Head of caudate nucleus (tissue), 42 donors: ENCODE measurements at regions not wholly inside any gene's neighbourhood (a gene's known extent, or its start where the extent isn't known, plus 50 kb on each side); places are given as distances from the start of the nearest gene placed in this dataset.

ENCODE experiments used
- DNase-seq, 42 donors: peaks; one replicate each; pipeline versions ENCODE4 v3.0.0 to v3.0.0-alpha.2; 2020 to 2021; ENCODE audit warnings: mixed read lengths in 7 of 42
- intact Hi-C: fragments of 100-400 bp; cut with DNase I; formaldehyde crosslinking; loops from one replicate; pipeline ENCODE4 v1.15.0; 2022

- intact Hi-C loops, result no loop called here
- no peak for DNase-seq
These were observed 163.5 kb upstream of the LYZL2 start for GRCh38 chr10:30793093-30793492.

- no peak for DNase-seq
- intact Hi-C loops, result no loop called here
These were observed 162.5 kb upstream of the LYZL2 start for GRCh38 chr10:30792025-30792424.

GRCh38 chr10:30791197-30791611 lies 161.7 kb upstream of the LYZL2 start:
- intact Hi-C loops, result no loop called here
- DNase-seq, result no peak

GRCh38 chr10:30789806-30790205 lies 160.3 kb upstream of the LYZL2 start:
- intact Hi-C loops, result loop anchor here (10.0 kb wide), 2 partner anchors 525 to 965 kb away; partner anchors contain the start of gene ZEB1

GRCh38 chr10:30788307-30788706 lies 158.8 kb upstream of the LYZL2 start:
- intact Hi-C loops, result loop anchor here (10.0 kb wide), 2 partner anchors 526 to 966 kb away; partner anchors contain the start of gene ZEB1
- DNase-seq, result no peak

More at GRCh38 chr10:30789806-30790205, 160.3 kb upstream of the LYZL2 start:
- no peak for DNase-seq

- no peak for DNase-seq
- intact Hi-C loops, result loop anchor here (10.0 kb wide), 2 partner anchors 528 to 968 kb away; partner anchors contain the start of gene ZEB1
These were observed 157.4 kb upstream of the LYZL2 start for GRCh38 chr10:30786906-30787305.

GRCh38 chr10:30786131-30786530 lies 156.6 kb upstream of the LYZL2 start:
- DNase-seq, result peak in 32 of 42 donors; percentile 15 to 76 (median 46)
- intact Hi-C loops, result loop anchor here (10.0 kb wide), 2 partner anchors 529 to 969 kb away; partner anchors contain the start of gene ZEB1

- intact Hi-C loops, result loop anchor here (5.0 to 10.0 kb wide), 4 partner anchors 247 to 1027 kb away; partner anchors contain the start of genes ZEB1 and ZNF438
- peak; percentile 76 to 94 (median 88) for DNase-seq
These were observed 155.5 kb upstream of the LYZL2 start for GRCh38 chr10:30784897-30785605.

- intact Hi-C loops, result loop anchor here (5.0 to 10.0 kb wide), 4 partner anchors 248 to 1028 kb away; partner anchors contain the start of genes ZEB1 and ZNF438
- DNase-seq, result no peak
These were observed 155.0 kb upstream of the LYZL2 start for GRCh38 chr10:30784524-30784896.

- intact Hi-C loops, result loop anchor here (5.0 to 10.0 kb wide), 4 partner anchors 248 to 1028 kb away; partner anchors contain the start of genes ZEB1 and ZNF438
These were observed 154.5 kb upstream of the LYZL2 start for GRCh38 chr10:30783939-30784501.

GRCh38 chr10:30782537-30783461 lies 153.2 kb upstream of the LYZL2 start:
- DNase-seq, result peak in 1 of 42 donors; percentile 12
- intact Hi-C loops, result loop anchor here (5.0 to 10.0 kb wide), 4 partner anchors 250 to 1030 kb away; partner anchors contain the start of genes ZEB1 and ZNF438

More at GRCh38 chr10:30783939-30784501, 154.5 kb upstream of the LYZL2 start:
- peak; percentile 84 to 97 (median 92) for DNase-seq

- intact Hi-C loops, result loop anchor here (5.0 to 10.0 kb wide), 4 partner anchors 250 to 1030 kb away; partner anchors contain the start of genes ZEB1 and ZNF438
- no peak for DNase-seq
These were observed 152.6 kb upstream of the LYZL2 start for GRCh38 chr10:30782157-30782536.

GRCh38 chr10:30781670-30782121 lies 152.1 kb upstream of the LYZL2 start:
- intact Hi-C loops, result loop anchor here (5.0 to 10.0 kb wide), 4 partner anchors 251 to 1031 kb away; partner anchors contain the start of genes ZEB1 and ZNF438
- DNase-seq, result peak; percentile 77 to 96 (median 93)

GRCh38 chr10:30778769-30779168 lies 149.2 kb upstream of the LYZL2 start:
- DNase-seq, result no peak
- intact Hi-C loops, result no loop called here

- DNase-seq, result no peak
- intact Hi-C loops, result no loop called here
These were observed 146.4 kb upstream of the LYZL2 start for GRCh38 chr10:30775779-30776591.

GRCh38 chr10:30774261-30774660 lies 144.7 kb upstream of the LYZL2 start:
- DNase-seq, result no peak
- intact Hi-C loops, result no loop called here

- no peak for DNase-seq
- intact Hi-C loops, result no loop called here
These were observed 143.9 kb upstream of the LYZL2 start for GRCh38 chr10:30773501-30773900.

- DNase-seq, result no peak
- intact Hi-C loops, result no loop called here
These were observed 141.3 kb upstream of the LYZL2 start for GRCh38 chr10:30770816-30771215.
